Ovary (tissue), 7 donors: ENCODE measurements at regions not wholly inside any gene's neighbourhood (a gene's known extent, or its start where the extent isn't known, plus 50 kb on each side); places are given as distances from the start of the nearest gene placed in this dataset.

Experiments used
- DNase-seq, 5 donors: peaks; one replicate each; pipeline ENCODE4 v3.0.0-alpha.2; 2019 to 2020
- H3K27ac ChIP-seq, 2 donors: fragments of 200-600 bp; one replicate each; pipeline versions ENCODE4 v1.5.1 to v1.8.0; 2019 to 2022
- H3K27me3 ChIP-seq: fragments of 200-600 bp; one replicate; pipeline ENCODE4 v1.8.0; 2022
- H3K36me3 ChIP-seq: fragments of 200-600 bp; sonication (generic); one replicate; pipeline ENCODE4 v1.5.1; 2019
- H3K4me1 ChIP-seq: one replicate; pipeline ENCODE4 v1.8.1; 2013; ENCODE audit warnings: mild to moderate bottlenecking, moderate library complexity; ENCODE audit not compliant: insufficient read depth
- H3K4me3 ChIP-seq: fragments of 200-600 bp; sonication (generic); one replicate; pipeline ENCODE4 v1.5.1; 2017
- H3K9me3 ChIP-seq, 2 donors: fragments of 200-600 bp in 1 of 2; sonication (generic) in 1 of 2; one replicate each; pipeline versions ENCODE4 v1.5.1 to v1.8.1; 2013 to 2019; ENCODE audit warnings: mild to moderate bottlenecking in 1 of 2, moderate library complexity in 1 of 2
- CTCF ChIP-seq, 3 donors: fragments of 450-650 bp in 2 of 3; fragments of 200-600 bp in 1 of 3; IDR thresholded peaks; one replicate each; pipeline versions ENCODE4 v1.5.1 to v1.8.0; 2016 to 2022; ENCODE audit warnings: antibody characterized with exemption in 3 of 3, mild to moderate bottlenecking in 1 of 3
- EP300 ChIP-seq: sonication (generic); formaldehyde crosslinking; IDR thresholded peaks from one replicate; pipeline ENCODE4 v1.6.1; 2017; ENCODE audit warnings: antibody characterized with exemption
- POLR2A ChIP-seq: fragments of 450-650 bp; IDR thresholded peaks from one replicate; pipeline ENCODE4 v1.6.1; 2017; ENCODE audit warnings: antibody characterized with exemption, mild to moderate bottlenecking, moderate library complexity
- WGBS, 3 donors: extraction: QIAGEN DNeasy Blood & Tissue Kit in 1 of 3; methylation state at CpG; one replicate each; pipeline versions ENCODE4 v1.1.5 to v1.1.7; 2013 to 2017; 5-methylcytosine and 5-hydroxymethylcytosine counted together
- intact Hi-C, 4 donors: fragments of 100-400 bp; cut with DNase I; formaldehyde crosslinking; loops; one replicate each; pipeline versions ENCODE4 v1.11.0 to v1.15.1; 2022 to 2023
- donor health status: DM: no; HTN: no; CAD: no; lungs with moderate emphysema.
- donor health status: DM: no; HTN: no; CAD: no.
- donor health status: Bipolar disorder and iron deficiency.
- donor health status: DM: no; HTN: no; CAD: no.
- donor health status: DM: yes; HTN: yes; CAD: no.

- Histone ChIP-seq H3K27ac (no peak overlapping the region), H3K36me3 (no peaks in the 10 kb centered on the region), H3K4me1 (no peaks in the 10 kb centered on the region), H3K9me3 (no peaks in the 10 kb centered on the region), H3K4me3 (no peak overlapping the region), H3K27me3 (no peaks in the 10 kb centered on the region)
- DNase-seq, result no peak
- no peak for TF ChIP-seq POLR2A
- TF ChIP-seq EP300, result no peak
- TF ChIP-seq CTCF (IDR thresholded peaks at IDR 0.05), result no peak
- intact Hi-C loops, result loop anchor here in 1 of 4 donors (10.0 kb wide), 1 partner anchor 53 kb away; no protein-coding TSS in a partner anchor
- 86 to 89% (median 87%) methylated on average over 4 of the region's 4 CpGs for WGBS, 3 donors
Observed at GRCh38 chr2:35787302-35788031, 568.1 kb upstream of the CRIM1 start.

DNA sequence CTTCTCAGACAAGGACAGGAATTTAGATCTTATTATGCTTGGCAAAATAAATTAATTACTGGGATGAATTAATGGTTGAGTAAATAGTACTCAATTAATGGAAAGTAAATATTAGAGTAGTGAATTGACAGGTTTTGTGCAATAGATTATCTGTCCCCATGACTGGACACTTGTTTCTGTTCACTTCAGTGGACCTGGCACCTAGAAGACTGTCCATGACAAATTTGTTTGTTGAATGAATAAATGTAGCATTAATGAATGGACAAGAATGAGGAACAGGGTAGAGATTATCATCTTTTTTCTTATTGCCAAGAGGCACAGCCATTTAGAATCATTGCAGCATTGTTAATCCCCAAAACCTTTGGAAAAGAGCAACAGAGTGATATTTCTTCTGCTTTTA, 570.0 kb upstream of the CRIM1 start:
- Histone ChIP-seq H3K4me1 (no peaks in the 10 kb centered on the region), H3K36me3 (no peaks in the 10 kb centered on the region), H3K4me3 (no peak overlapping the region), H3K27ac (no peak overlapping the region), H3K9me3 (no peaks in the 10 kb centered on the region), H3K27me3 (no peaks in the 10 kb centered on the region)
- DNase-seq, result no peak
- intact Hi-C loops, result loop anchor here in 1 of 4 donors (10.0 kb wide), 1 partner anchor 51 kb away; no protein-coding TSS in a partner anchor
- TF ChIP-seq EP300, result no peak
- no peak for TF ChIP-seq CTCF (IDR thresholded peaks at IDR 0.05)
- TF ChIP-seq POLR2A, result no peak

DNA sequence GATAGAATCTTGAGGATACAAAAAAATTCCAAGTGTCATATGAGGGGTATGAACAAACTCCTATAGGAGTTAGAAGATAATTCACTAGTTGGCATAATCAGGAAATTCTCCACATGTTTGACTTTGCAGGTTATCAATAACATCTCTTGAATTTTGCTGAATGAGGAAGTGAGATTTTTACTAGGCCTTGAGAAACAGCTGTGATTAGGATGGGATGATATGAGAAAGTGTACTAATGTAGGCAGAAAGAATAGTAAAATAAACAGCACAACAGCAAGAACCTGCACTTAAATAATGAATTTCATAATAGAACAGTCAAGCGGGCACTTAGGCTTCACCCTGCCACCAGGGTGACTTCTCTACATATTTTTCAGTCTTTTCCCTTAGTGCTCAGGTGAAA, 570.8 kb upstream of the CRIM1 start:
- no peaks in the 10 kb centered on the region for H3K4me1 ChIP-seq
- no peak for DNase-seq
- 75 to 91% (median 89%) methylated on average over 1 of the region's 1 CpG for WGBS, 3 donors
- intact Hi-C loops, result loop anchor here in 1 of 4 donors (10.0 kb wide), 1 partner anchor 50 kb away; no protein-coding TSS in a partner anchor
- H3K4me3 ChIP-seq, result no peak overlapping the region
- H3K27me3 ChIP-seq, result no peaks in the 10 kb centered on the region
- H3K36me3 ChIP-seq, result no peaks in the 10 kb centered on the region
- no peak overlapping the region for H3K27ac ChIP-seq
- H3K9me3 ChIP-seq, result no peaks in the 10 kb centered on the region
- TF ChIP-seq POLR2A (no peak), CTCF (IDR thresholded peaks at IDR 0.05) (no peak), EP300 (no peak)

GRCh38 chr2:35783723-35784122, 571.9 kb upstream of the CRIM1 start:
- no peak overlapping the region for H3K27ac ChIP-seq
- H3K27me3 ChIP-seq, result no peaks in the 10 kb centered on the region
- intact Hi-C loops, result loop anchor here in 1 of 4 donors (10.0 kb wide), 1 partner anchor 49 kb away; no protein-coding TSS in a partner anchor
- WGBS, 3 donors, result 57 to 71% (median 68%) methylated on average over 5 of the region's 5 CpGs
- no peaks in the 10 kb centered on the region for H3K9me3 ChIP-seq
- no peaks in the 10 kb centered on the region for H3K36me3 ChIP-seq
- TF ChIP-seq POLR2A, result no peak
- TF ChIP-seq CTCF (IDR thresholded peaks at IDR 0.05), result no peak
- TF ChIP-seq EP300, result no peak
- no peaks in the 10 kb centered on the region for H3K4me1 ChIP-seq
- no peak for DNase-seq
- no peak overlapping the region for H3K4me3 ChIP-seq
